ENCODE measurements at regions not wholly inside any gene's neighbourhood (a gene's known extent, or its start where the extent isn't known, plus 50 kb on each side); places are given as distances from the start of the nearest gene placed in this dataset.

- Histone ChIP-seq H3K36me3 (replicated peaks in 1 of 2) (no peaks in the 10 kb centered on the region), H3K4me1 (replicated peaks in 1 of 2) (no peaks in the 10 kb centered on the region), H3K9me3 (replicated peaks in 1 of 3) (no peaks in the 10 kb centered on the region), H3K27ac (no peak overlapping the region), H3K27me3 (no peaks in the 10 kb centered on the region), H3K4me3 (no peak overlapping the region)
- TF ChIP-seq POLR2A (IDR thresholded peaks at IDR 0.05), result no peak
- TF ChIP-seq CTCF (IDR thresholded peaks at IDR 0.05), result no peak
- no peak for DNase-seq
- intact Hi-C loops (cut with DNase I), result no loop called here
- WGBS, 4 donors, result 87 to 98% (median 94%) methylated on average over 8 of the region's 8 CpGs
Observed at GRCh38 chr2:8335801-8336200, 346.1 kb upstream of the ID2 start.

- intact Hi-C loops (cut with DNase I), result no loop called here
- TF ChIP-seq CTCF (IDR thresholded peaks at IDR 0.05) (no peak), POLR2A (IDR thresholded peaks at IDR 0.05) (no peak)
- H3K4me3 ChIP-seq, result no peak overlapping the region
- H3K4me1 ChIP-seq (replicated peaks in 1 of 2), result no peaks in the 10 kb centered on the region
- DNase-seq, result no peak
- no peaks in the 10 kb centered on the region for H3K9me3 ChIP-seq (replicated peaks in 1 of 3)
- H3K36me3 ChIP-seq (replicated peaks in 1 of 2), result no peaks in the 10 kb centered on the region
- 83 to 89% (median 85%) methylated on average over 4 of the region's 4 CpGs for WGBS, 4 donors
- no peak overlapping the region for H3K27ac ChIP-seq
- no peaks in the 10 kb centered on the region for H3K27me3 ChIP-seq
Observed at GRCh38 chr2:8337321-8337720, 344.5 kb upstream of the ID2 start.

- WGBS, 4 donors, result 63 to 79% (median 70%) methylated on average over 3 of the region's 3 CpGs
Observed at GRCh38 chr2:8342407-8342806, 339.4 kb upstream of the ID2 start.

GRCh38 chr2:8343031-8343430, 338.8 kb upstream of the ID2 start:
- no peaks in the 10 kb centered on the region for H3K9me3 ChIP-seq (replicated peaks in 1 of 3)
- H3K4me3 ChIP-seq, result no peak overlapping the region
- H3K4me1 ChIP-seq (replicated peaks in 1 of 2), result no peaks in the 10 kb centered on the region
- H3K27me3 ChIP-seq, result no peaks in the 10 kb centered on the region
- TF ChIP-seq POLR2A (IDR thresholded peaks at IDR 0.05) (no peak), CTCF (IDR thresholded peaks at IDR 0.05) (no peak)
- H3K27ac ChIP-seq, result no peak overlapping the region
- no peaks in the 10 kb centered on the region for H3K36me3 ChIP-seq (replicated peaks in 1 of 2)
- 82 to 92% (median 84%) methylated on average over 2 of the region's 2 CpGs for WGBS, 4 donors
- intact Hi-C loops (cut with DNase I), result no loop called here
- no peak for DNase-seq

More at GRCh38 chr2:8342407-8342806, 339.4 kb upstream of the ID2 start:
- intact Hi-C loops (cut with DNase I), result no loop called here
- DNase-seq, result no peak
- Histone ChIP-seq H3K27me3 (no peaks in the 10 kb centered on the region), H3K9me3 (replicated peaks in 1 of 3) (no peaks in the 10 kb centered on the region), H3K4me3 (no peak overlapping the region), H3K4me1 (replicated peaks in 1 of 2) (no peaks in the 10 kb centered on the region), H3K27ac (no peak overlapping the region), H3K36me3 (replicated peaks in 1 of 2) (no peaks in the 10 kb centered on the region)
- TF ChIP-seq CTCF (IDR thresholded peaks at IDR 0.05), result no peak
- no peak for TF ChIP-seq POLR2A (IDR thresholded peaks at IDR 0.05)

Measured in adrenal gland (tissue), 9 donors.